COLO829 (cell line): ENCODE measurements at regions not wholly inside any gene's neighbourhood (a gene's known extent, or its start where the extent isn't known, plus 50 kb on each side); places are given as distances from the start of the nearest gene placed in this dataset.
"Not testable (repeated sequence)": the region's sequence is repeated elsewhere in the genome, so short reads cannot be mapped to it uniquely, and the experiment has no call there.

Experiments used
- DNase-seq: peaks from one replicate; pipeline ENCODE4 v3.0.0; 2012; ENCODE audit warnings: low spot score

DNA sequence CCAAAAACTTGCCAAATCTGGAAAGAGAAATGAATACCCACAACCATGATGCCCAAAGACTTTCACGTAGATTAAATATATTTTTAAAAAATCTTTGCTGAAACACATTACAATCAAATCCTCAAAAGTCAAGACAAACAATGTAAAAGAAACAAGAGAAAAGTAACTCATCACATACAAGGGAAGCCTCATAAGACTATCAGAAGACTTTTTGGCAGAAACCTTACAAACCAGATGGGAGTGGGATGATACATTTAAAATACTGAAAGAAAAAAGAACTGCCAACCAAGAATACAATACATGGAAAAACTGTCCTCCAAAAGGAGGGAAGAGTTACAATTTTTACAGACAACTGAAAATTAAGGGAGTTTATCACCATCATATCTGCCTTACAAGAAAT lies 319.0 kb upstream of the INTU start:
- no peak for DNase-seq

DNA sequence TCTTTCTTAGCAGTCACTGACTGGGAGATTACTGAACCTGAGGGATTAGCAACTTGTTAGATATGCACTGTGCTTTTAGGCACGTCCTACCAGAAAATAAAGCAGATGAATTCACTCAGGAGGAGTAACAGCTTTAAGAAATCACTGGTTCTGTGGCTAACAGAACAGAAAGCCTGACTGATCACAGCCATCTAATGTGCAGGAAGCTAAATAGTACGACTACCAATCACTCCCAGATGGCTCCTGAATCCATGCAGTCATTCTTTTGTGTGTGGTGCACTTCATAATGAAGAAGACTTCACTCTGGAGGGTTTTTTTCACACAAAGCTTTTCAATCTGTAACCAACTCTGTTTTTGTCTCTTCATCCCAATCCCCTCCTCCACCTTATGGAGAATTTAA lies 305.3 kb upstream of the INTU start:
- DNase-seq = no peak

DNA sequence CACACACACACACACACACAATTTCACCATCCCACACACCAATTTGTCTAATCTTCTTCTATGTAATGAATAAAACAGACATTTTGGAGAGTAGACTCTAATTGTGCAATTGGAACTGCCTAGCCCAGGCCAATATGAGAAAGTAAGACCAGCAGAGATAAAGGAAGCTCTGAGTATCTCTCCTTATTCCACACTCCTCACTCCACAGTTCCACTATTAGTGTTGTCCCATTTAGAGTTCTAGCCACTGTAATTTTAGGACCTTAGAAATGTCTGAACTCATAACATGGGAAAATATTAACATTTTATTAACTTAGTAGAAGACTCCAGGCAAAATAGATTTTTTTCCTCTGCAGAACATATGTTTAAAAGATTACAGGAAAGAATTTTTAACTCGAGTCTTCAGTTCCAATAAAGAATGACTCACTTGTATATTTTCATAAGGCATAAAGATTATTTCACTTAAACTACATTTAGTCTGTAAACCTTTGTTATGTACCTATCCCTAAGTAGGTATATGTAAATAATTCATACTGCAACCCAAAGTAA lies 297.6 kb upstream of the INTU start:
- no peak for DNase-seq

DNA sequence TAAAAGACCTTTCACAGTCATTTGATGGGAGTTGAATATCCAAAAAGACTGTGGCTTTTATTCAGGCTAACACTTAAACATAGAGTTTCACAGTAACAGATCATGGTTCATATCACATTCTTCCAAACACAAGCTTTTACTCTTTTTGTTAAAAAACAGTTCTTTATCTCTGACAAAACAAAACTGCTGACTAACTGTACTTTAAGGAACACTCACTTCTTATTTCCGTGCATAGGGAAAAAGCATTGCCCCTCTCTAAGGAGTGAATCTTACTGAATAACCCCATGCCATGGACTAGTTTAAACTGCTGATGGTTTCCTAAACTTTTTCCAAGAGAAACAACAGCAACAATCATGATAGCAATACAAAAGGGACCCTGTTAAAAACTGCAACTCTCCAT lies 297.0 kb upstream of the INTU start:
- DNase-seq = no peak

DNA sequence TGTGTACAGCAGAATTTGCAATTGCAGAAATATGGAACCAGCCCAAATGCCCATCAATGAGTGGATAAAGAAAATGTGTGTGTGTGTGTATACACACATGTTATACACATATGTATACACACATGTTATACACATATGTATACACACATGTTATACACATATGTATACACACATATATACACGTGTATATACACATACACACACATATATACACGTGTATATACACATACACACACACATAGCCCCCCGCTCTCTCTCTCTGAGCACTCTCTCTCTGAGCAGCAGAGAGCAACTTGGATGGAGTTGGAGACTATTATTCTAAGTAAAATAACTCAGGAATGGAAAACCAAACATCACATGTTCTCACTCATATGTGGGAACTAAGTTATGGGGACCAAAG lies 289.6 kb upstream of the INTU start:
- not testable (repeated sequence) for DNase-seq

DNA sequence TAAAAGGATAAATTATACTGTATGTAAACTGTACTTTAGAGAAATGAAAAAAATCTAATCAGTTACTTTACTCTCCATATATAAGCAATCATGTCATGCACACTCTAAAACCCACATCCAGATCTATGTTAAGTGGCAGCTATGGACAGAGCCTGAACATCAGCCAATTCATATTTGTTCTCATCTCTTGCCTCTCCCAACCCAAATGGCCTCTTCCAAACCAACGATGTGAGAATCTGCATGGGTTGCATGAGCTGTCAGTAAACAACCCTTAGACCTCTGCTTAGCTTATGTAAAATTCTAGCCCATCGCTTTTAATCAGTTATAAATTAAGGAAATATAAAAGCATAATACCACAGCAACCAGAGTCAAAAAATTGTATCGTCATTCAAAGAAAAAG lies 288.7 kb upstream of the INTU start:
- no peak for DNase-seq

DNA sequence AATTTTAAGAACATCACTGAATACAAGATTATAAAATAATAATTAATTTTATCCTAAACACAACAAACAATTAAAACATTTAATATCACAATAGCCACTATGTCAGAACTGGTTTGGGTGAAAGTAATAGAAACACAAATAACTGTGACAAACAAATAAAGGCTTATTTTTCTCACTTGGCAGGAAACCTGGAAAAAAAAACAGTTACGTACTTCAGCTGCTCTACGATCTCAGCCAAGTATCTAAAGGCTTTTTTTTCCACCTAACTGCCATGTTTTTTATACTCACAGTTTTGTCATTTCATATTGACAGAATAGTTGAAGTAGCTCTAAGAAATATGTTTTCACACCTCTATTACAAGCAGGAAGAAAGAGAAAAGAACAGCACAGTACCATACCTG lies 284.8 kb upstream of the INTU start:
- DNase-seq = no peak

DNA sequence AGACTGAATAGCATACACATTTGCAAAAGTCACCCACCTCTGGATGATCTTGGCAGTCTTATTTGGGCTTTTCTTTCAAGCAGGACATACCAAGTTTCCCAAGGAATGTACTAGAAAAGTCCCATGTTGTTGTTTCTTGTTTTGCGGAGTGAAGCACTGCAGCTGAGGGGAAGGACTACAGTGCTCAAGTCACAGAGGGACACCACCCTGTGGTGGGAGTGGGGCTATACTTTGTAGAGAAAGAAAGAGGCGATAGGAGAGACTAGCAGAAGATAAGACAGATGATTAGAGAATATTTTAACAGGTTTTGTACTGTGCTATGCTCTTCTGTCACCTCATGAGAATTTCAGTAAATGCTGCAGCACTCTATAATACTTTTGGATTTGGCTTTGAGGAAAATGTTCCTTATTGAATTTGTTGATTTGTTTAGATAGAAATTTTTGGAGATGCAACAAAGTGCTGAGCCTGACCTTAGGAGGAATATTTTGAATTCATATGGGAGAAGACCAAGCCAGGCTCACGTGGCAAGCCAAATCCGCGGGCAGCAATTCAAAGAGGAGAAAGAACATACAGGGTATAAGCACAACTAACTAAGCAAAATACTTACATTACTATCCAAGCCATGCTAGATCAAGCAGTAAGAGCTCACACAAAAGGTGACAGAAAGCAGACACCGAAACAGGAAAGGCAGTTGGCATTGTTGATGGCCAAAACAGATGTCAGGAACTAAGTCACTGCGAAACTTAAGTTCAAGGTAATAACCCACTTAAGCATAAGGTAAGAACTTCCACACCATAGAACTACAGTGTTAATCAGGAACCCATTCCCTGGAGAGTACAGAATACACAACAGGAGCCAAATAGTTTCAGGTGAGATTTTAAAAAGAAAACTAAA lies 280.3 kb upstream of the INTU start:
- DNase-seq = no peak

DNA sequence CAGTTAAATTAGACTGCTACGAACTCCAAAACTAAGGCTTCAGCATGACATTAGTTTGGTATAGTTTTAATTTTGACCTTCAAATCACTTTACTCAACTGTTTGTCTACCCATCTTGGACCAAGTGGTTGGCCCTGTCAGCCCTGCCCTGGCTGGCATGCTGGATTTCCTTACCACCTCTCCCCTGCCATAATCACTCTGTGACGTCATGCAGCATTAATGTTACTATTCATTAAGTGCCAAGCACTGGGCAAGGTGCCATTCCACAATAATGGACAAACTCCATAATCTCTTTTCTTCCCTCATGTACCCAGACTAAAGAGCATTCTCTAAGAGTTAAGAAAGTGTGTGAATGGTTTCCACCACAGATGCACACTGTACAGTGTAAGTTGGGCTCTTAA lies 277.0 kb upstream of the INTU start:
- peak; percentile 48 for DNase-seq

DNA sequence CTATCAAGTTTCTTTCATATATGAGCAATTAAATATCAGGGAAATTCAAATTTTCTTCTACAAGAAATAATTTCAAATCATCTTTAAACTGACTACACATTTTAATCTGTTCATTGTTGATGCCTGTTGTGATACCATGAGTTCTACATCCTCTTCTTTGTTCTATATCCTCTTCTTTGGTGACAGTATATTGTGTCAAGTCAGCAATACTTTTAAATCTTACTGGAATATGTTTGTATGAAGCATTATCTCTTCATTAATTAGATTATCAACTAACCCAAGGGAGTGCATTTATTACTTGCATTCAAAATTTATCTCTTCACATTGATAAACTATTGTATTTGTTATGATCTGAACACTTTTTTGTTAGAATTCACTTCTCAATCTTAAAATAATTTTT lies 275.0 kb upstream of the INTU start:
- DNase-seq = no peak

DNA sequence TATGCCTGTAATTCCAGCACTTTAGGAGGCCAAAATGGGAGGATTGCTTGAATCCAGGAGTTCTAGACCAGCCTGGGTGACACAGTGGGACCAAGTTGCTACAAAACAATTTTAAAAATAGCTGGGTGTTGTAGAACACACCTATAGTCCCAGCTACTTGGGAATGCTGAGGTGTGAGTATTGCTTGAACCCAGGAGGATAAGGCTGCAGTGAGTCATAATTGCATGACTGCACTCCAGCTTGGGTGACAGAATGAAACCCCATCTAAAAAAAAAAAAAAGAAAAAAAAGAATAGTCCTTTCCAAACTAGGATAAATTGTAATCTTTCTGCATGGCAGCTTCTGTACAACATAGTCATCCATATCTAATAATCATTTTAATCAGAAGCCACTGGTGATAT lies 270.1 kb upstream of the INTU start:
- DNase-seq = no peak

DNA sequence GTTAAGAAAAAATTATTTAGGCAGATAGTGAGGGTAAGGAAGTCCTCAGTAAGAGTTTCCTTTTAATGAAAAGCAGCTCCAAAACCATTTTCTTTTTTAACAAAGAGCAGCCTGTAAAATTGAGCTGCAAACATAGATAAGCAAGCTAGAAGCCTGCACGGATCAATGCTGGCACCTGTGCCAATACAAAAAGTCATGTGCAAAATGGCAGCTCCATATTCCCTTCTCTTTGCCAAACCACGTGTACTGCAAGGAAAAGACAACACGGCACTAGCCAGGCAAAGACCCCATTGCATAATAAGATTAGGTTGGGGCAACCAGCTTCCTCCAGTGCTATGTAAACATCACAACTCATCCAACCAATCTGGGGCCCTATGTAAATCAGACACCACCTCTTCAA lies 268.4 kb upstream of the INTU start:
- no peak for DNase-seq

DNA sequence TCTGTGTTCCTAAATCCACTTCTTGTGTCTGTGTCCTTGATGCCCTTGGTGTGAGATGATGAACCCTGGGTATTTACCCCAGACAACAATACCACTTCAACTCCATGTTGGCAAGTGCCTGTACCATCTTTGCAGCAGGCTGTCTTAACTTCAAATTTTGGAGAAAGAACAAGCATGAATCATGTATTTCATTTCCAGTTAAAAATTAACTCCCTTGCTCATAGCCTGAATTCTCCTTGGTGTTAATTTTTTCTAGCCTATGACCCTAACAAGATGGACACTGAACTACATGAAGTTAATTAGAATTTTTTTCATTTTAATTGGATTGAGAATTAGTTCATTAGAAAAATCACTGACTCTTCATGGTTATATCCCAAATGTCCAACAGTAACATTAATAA lies 267.8 kb upstream of the INTU start:
- DNase-seq = no peak

DNA sequence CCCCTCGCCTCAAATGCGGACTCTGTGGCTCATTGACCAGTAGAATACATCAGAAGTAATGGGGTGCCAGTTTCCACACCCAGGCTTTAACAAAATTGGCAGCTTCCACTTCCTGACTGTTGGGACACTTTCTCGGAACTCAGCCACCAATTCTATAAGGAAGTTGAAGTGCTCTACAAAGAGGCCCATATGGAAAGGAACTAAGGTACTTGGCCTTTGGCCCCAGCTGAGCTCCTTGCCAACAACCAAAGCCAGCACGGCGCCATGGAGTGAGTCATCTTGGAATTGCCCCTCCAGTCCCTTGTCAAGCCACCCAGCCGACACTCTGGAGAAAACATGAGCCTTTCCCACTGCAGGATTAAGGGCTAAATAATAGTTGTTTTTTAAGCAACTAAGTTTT lies 262.2 kb upstream of the INTU start:
- no peak for DNase-seq

DNA sequence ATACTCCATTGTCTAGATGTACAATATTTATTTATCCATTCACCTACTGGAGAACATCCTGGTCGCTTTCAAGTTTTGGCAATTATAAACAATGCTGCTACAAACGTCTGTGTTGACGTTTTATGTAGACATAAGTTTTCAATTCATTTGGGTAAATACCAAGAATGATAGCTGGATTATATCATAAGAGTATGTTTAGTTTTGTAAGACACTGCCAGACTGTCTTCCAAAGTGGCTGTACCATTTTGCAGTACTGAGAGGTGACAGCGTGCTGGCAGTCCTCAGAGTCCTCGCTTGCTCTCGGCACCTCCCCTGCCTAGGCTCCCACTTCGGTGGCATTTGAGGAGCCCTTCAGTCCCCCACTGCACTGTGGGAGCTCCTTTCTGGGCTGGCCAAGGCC lies 253.3 kb upstream of the INTU start:
- no peak for DNase-seq

DNA sequence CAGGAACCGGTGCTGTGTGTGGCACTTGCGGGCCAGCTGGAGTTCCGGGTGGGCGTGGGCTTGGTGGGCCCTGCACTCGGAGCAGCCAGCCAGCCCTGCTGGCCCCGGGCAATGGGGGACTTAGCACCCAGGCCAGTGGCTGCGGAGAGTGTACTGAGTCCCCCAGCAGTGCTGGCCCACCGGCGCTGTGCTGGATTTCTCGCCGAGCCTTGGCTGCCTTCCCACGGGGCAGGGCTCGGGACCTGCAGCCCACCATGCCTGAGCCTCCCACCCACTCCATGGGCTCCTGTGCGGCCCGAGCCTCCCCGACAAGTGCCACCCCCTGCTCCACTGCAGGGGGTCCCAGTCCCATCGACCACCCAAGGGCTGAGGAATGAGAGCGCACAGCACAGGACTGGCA lies 252.8 kb upstream of the INTU start:
- DNase-seq = not testable (repeated sequence)

DNA sequence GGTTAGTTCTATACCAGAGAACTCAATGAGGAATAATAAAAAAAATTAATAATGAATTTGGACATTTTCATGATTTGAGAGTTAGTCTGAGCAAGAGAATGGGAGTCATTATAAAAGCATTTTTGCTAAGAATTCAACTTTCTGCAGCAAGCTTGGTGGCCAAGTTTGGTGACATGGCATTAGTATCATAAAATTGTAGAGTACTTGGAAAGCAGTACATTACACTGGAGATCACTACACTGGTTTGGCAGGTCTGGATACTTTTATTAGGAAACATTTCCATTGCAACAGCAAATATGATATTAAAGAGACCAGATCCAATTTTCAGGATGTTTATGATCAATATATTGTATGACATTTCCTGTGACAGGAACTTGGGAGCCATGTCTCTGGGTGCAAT lies 249.1 kb upstream of the INTU start:
- DNase-seq = no peak

DNA sequence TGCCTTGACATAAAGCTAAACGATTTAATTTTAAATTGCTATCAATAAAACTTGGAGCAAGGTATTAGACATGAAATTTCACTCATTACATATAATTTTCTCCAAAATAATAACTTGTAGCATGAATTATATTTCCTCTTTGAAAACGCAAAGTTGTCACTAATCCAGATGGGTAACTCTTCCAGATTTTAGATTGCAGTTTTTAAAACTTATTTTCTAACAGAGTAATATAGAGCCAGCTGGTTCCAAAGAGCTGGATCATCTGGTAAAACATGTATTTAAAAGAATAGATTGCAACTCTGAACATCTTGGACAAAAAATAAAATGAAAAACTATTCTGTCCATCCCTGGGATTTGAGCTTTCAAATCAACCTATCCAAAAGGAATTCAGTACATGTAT lies 238.2 kb upstream of the INTU start:
- no peak for DNase-seq

DNA sequence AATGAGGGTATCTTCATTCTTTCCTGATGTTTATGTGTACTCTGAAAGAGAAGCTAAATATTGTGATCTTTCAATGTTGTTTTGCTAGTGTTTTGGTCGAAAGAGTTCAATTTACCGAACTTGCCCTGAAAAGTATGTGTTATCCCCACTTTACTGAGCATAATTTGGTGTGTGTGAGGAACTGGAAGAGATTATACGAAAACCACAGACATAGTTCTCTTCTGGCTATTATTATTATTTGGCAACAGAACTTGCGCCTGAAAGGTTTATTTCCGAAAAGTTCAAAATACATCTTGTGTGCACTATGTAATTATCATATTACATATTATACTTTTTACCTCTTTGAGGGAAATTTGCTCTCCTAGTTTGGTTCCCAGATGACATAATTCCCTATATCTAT lies 232.5 kb upstream of the INTU start:
- DNase-seq = no peak

DNA sequence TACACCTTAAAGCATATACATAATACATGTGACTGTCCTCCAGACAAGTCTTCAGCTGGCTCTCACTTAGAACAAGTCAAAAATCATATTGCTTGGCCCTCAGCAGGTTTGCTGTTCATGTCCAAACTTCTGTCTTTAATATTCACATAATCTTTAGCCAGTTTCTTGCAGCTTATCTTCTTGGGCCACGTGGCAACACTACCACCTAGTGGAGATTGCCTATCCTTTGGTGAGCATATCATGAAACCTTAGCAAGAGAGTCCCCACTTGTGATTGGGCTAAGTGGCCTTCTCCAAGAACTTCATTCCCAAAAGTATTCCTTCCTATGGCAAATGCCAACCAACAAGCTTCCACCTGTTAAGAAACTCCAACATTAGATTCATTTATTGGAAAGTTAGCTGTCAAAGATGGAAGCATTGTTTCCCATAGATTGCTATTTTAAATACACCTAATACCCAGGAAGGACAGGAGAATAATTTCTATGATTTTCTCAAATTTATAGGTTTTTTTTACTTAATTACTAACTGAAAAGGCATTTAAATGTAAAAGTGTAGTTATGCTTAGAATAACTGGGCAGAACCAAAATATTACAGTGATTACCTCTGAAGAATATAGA lies 231.9 kb upstream of the INTU start:
- peak; percentile 64 for DNase-seq

DNA sequence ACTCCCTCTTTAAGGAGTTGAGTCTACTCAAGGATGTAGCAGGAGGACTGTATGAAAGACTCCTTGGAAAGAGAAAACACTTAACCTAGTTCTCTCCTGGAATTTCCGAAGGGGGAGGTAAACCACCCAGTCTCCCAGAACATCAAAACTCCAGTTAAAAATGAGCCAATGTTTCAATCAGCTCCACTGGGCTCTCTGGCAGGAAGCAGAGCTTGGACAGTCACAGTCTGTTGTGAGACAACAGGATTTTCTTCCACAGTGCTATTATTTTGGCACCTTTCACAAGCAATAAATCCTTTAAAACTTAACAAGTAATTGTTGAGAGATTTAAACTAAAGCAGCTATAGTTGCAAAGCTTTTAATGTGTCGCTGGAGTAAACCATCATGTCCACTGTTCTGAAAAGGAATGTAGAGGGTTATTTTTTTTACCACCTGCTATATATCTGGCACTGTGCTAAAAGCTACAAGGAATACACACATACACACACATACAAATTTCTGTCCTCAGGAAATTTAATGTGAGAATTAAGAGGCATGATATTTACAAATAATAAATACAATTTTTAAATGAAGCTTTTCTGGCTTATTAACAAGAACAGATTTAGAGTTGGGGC lies 229.2 kb upstream of the INTU start:
- DNase-seq = no peak

DNA sequence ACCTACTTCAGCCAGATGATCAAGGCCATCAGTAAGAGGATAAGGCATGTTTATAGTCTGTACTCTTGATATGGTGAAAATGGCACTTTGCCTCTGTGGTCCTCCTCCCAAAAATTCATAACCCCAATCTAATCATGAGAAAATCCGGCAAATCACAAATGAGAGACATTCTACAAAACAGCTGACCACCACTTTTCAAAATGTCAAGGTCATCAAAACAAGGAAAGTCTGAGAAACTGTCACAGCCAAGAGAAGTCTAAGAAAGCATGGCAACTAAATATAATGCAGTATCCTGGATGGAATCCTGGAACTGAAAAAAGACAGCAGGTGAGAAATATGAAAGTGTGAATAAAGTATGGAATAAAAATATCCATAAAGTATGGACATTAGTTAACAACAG lies 226.6 kb upstream of the INTU start:
- DNase-seq = no peak

DNA sequence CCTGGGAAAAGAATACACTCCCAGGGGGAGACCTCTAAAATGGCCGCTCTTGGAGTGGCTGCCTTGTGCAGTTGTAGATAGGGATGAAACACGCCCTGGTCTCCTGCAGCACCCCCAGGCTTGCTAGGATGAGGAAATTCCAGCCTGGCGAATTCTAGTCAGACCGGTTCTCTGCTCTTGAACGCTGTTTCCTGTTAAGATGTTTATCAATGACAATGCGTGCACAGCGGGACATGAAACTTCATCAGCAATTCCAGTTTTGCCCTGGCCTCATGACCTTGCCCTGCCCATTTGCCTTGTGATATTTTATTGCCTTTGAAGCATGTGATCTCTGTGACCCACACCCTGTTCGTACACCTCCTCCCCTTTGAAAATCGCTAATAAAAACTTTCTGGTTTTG lies 225.2 kb upstream of the INTU start:
- DNase-seq = not testable (repeated sequence)
